Endothelial cell (in vitro differentiated cells): ENCODE measurements at regions not wholly inside any gene's neighbourhood (a gene's known extent, or its start where the extent isn't known, plus 50 kb on each side); places are given as distances from the start of the nearest gene placed in this dataset.

ENCODE experiments used
- DNase-seq: peaks from one replicate; pipeline ENCODE4 v3.0.0; 2021; ENCODE audit warnings: low spot score
- H3K27ac Mint-ChIP-seq: one replicate; pipeline ENCODE4 v1.8.0; 2021; ENCODE audit warnings: mixed read lengths, inconsistent platforms; ENCODE audit not compliant: unreplicated experiment
- H3K27me3 Mint-ChIP-seq: one replicate; pipeline ENCODE4 v1.8.0; 2021; ENCODE audit warnings: mild to moderate bottlenecking, moderate library complexity, mixed read lengths, inconsistent platforms; ENCODE audit not compliant: unreplicated experiment
- H3K36me3 Mint-ChIP-seq: one replicate; pipeline ENCODE4 v1.8.0; 2021; ENCODE audit warnings: mild to moderate bottlenecking, low read depth, mixed read lengths, inconsistent platforms; ENCODE audit not compliant: unreplicated experiment
- H3K4me1 Mint-ChIP-seq: one replicate; pipeline ENCODE4 v1.8.0; 2021; ENCODE audit warnings: mild to moderate bottlenecking, mixed read lengths, inconsistent platforms; ENCODE audit not compliant: unreplicated experiment
- H3K4me3 Mint-ChIP-seq: one replicate; pipeline ENCODE4 v1.8.0; 2021; ENCODE audit warnings: mild to moderate bottlenecking, mixed read lengths, inconsistent platforms; ENCODE audit not compliant: unreplicated experiment
- H3K9me3 Mint-ChIP-seq: one replicate; pipeline ENCODE4 v1.8.0; 2021; ENCODE audit warnings: mixed read lengths, inconsistent platforms; ENCODE audit not compliant: unreplicated experiment
- CTCF ChIP-seq: fragments of 200-600 bp; sonication (generic); IDR thresholded peaks from one replicate; pipeline ENCODE4 v1.5.0; 2021; ENCODE audit warnings: antibody characterized with exemption; ENCODE audit not compliant: unreplicated experiment

GRCh38 chr10:29840516-29841276 is 205.9 kb upstream of the SVIL start:
- Mint-ChIP-seq H3K9me3 (no peaks in the 10 kb centered on the region), H3K4me3 (no peak overlapping the region), H3K36me3 (peaks cover 22% of the 10 kb centered on the region), H3K27ac (peak overlapping the region; percentile 86), H3K27me3 (peaks cover 2% of the 10 kb centered on the region), H3K4me1 (peaks cover 35% of the 10 kb centered on the region)
- no peak for TF ChIP-seq CTCF
- DNase-seq = no peak

- TF ChIP-seq CTCF = no peak
- DNase-seq = no peak
- Mint-ChIP-seq H3K27ac (no peak overlapping the region), H3K4me1 (peaks cover 35% of the 10 kb centered on the region), H3K27me3 (peaks cover 2% of the 10 kb centered on the region), H3K4me3 (no peak overlapping the region), H3K36me3 (peaks cover 20% of the 10 kb centered on the region), H3K9me3 (no peaks in the 10 kb centered on the region)
Measured at GRCh38 chr10:29839826-29840515, 205.2 kb upstream of the SVIL start.

- Mint-ChIP-seq H3K4me3 (no peak overlapping the region), H3K9me3 (no peaks in the 10 kb centered on the region), H3K36me3 (peaks cover 23% of the 10 kb centered on the region), H3K4me1 (peaks cover 29% of the 10 kb centered on the region), H3K27ac (peak overlapping the region; percentile 79), H3K27me3 (peaks cover 2% of the 10 kb centered on the region)
- no peak for TF ChIP-seq CTCF
- no peak for DNase-seq
Measured at GRCh38 chr10:29838539-29838938, 203.8 kb upstream of the SVIL start.

- Mint-ChIP-seq H3K36me3 (peaks cover 18% of the 10 kb centered on the region), H3K4me1 (peaks cover 20% of the 10 kb centered on the region), H3K4me3 (no peak overlapping the region), H3K27me3 (peaks cover 2% of the 10 kb centered on the region), H3K27ac (no peak overlapping the region), H3K9me3 (no peaks in the 10 kb centered on the region)
- TF ChIP-seq CTCF = no peak
- no peak for DNase-seq
Measured at GRCh38 chr10:29837586-29837985, 202.8 kb upstream of the SVIL start.

- Mint-ChIP-seq H3K27me3 (peaks cover 2% of the 10 kb centered on the region), H3K27ac (no peak overlapping the region), H3K36me3 (peaks cover 26% of the 10 kb centered on the region), H3K4me1 (peaks cover 12% of the 10 kb centered on the region), H3K9me3 (no peaks in the 10 kb centered on the region), H3K4me3 (no peak overlapping the region)
- no peak for TF ChIP-seq CTCF
- DNase-seq = no peak
Measured at GRCh38 chr10:29836396-29836795, 201.6 kb upstream of the SVIL start.
